HG03064 (cell line): ENCODE measurements at regions not wholly inside any gene's neighbourhood (a gene's known extent, or its start where the extent isn't known, plus 50 kb on each side); places are given as distances from the start of the nearest gene placed in this dataset.
"Not testable (repeated sequence)": the region's sequence is repeated elsewhere in the genome, so short reads cannot be mapped to it uniquely, and the experiment has no call there.

Experiments
- ATAC-seq: cut with Tn5 transposase; IDR thresholded peaks from one replicate; pipeline ENCODE4 v1.9.1; 2021; ENCODE audit warnings: low read depth; ENCODE audit not compliant: unreplicated experiment

DNA sequence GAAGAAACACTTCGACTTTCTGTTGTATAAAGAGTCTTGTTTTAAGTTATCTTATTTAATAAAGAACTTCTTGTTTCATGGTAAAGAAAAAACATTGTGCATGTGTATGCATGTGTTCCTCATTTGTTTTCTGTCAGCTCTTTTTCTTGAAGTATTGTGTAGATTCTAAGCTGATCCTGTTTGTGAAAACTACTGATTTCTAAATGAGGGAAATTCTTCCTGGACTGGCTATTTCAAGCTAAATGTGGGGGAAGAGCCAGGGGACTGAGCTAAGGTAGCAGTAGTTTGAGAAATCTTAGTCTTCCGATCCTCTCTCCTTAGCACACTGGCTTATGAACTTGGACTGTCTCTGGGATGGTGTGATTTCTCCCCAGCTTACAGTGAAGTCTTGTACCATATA, 56.4 kb upstream of the RBMS1 start:
- no peak for ATAC-seq

GRCh38 chr2:160551259-160551658, 57.7 kb upstream of the RBMS1 start:
- no peak for ATAC-seq

DNA sequence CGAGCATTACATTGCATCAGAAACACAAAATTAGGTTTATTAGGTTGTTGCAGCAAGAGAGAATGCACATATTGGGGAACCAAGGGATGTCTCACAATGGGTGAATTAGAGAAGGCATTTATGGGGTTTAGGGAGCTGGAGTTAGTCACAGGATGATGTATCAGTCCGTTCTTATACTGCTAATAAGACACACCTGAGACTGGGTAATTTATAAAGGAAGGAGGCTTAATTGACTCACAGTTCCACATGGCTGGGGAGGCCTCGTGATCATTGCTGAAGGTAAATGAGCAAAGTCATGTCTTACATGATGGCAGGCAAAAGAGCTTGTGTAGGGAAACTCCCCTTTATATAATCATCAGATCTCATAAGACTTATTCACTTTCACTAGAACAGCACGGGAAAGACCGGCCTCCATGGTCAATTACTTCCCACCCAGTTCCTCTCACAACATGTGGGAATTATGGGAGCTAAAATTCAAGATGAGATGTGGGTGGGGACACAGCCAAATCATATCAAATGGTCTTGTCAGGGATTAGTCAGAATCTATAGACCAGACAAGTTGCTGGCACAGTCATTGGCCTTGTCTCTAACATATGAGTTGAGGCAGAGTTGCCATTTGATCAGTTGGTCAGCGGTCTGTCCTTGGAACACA, 61.9 kb upstream of the RBMS1 start:
- no peak for ATAC-seq

DNA sequence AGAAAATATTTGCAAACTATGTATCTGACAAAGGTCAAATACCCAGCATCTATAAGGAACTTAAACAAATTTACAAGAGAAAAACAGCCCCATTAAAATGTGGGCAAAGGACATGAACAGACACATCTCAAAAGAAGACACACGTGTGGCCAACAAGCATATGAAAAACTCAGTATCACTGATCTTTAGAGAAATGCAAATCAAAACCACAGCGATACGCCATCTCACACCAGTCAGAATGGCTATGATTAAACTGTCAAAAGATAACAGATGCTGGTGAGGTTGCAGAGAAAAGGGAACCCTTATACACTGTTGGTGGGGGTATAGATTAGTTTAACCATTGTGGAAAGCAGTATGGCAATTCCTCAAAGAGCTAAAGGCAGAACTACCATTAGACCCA, 64.3 kb upstream of the RBMS1 start:
- ATAC-seq, result no peak

- no peak for ATAC-seq
Measured at GRCh38 chr2:160558531-160558930, 64.9 kb upstream of the RBMS1 start.

- ATAC-seq, result no peak
Measured at GRCh38 chr2:160561551-160562295, 68.1 kb upstream of the RBMS1 start.

GRCh38 chr2:160562730-160563129, 69.1 kb upstream of the RBMS1 start:
- ATAC-seq, result no peak

DNA sequence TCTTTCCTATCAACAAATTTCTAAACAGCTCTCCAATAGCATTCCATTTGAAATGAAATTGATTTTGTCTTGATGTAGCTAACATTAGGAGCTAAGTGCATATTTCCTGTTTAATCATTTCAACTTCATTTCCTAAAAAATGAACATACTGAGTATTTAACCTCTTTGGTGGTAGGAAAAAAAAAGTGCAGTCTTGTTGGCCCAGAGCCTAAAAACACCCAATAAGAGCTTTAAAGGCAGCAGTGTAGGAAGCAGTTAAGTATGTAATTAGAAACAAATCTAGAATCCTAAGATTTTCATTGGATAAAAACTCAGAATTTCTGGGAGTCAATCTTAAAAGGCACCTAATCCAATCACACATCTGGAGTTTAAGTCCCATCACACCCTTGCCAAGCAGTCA, 71.0 kb upstream of the RBMS1 start:
- ATAC-seq, result no peak

DNA sequence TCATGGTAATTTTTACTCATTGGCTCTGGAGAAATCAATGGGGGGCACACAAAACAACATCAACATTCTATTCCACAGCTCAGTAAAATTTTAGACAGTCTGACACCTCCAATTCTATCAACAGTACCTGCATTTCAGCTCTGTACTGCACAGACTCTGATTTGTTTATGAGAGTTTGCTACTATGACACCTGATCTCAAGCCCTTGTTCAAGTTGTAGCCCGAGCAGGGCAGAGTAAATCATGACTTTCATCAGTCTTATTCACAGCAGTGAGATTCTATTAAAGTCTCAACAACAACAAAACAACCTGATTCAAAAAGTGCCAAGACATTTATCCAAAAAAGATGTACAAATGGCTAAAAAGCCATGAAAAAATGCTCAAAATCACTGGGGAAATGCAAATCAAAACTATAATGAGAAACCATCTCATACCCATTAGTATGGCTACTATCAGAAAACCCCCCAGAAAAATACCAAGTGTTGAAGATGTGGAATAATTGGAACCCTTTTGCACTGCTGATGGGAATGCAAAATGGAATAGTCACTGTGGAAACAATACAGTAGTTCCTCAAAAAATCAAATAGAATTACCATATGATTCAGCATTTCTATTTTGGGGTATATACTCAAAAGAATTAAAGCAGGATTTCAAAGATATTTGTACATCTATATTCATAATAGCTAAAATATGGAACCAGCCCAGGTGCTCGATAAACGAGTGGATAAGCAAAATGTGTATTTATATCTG, 71.7 kb upstream of the RBMS1 start:
- no peak for ATAC-seq

GRCh38 chr2:160566717-160567116, 73.1 kb upstream of the RBMS1 start:
- no peak for ATAC-seq

DNA sequence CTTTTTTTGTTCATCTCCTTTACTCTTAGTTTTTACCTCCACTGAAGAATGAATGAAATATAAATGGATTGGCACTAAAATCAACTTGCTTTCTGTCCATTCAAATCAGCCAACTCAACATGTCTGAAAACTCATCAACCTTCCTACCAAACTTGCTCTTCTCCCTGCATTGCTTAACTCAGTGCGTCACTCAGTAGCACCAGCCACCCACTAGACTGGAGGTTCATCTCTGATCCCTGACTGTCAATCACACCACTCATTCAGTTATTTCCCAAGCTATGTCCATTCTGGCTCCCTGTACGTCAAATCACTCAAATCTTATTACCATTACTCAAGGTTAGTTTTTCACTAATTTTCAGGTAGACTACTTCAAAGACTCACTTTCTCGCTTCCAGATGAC, 75.2 kb upstream of the RBMS1 start:
- ATAC-seq, result no peak

- no peak for ATAC-seq
Measured at GRCh38 chr2:160570376-160570775, 76.8 kb upstream of the RBMS1 start.

DNA sequence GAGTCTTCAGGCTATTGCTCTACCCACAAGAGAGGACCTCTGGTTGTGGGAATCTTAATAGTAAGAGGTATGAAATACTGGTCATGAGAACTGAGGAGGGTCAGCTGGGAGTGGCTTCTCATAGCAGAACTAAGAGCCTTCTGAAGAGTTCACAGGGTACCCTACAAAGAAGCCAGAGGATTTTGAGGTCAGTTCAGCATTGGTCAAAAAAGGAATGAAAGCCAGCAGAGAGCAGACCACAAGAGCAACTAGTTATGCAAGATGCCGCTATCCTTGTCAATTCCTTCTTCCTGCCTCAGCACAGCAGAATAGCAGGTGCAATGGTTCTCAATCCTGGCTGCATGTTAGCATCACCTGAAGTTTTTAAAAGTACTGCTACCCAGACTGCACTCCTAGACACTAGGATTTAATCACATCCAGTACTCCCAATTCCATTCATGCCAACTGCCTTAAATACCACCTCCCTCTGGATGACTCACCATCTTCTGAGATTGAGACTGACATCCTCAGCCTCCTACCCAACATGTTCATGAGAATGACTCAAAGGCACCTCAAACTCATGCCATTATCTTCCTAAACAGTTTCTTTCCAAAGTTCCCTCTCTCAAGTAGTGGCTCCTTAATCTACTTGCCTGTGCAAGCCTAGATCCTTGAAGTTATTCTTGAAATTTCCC, 81.0 kb upstream of the RBMS1 start:
- no peak for ATAC-seq

DNA sequence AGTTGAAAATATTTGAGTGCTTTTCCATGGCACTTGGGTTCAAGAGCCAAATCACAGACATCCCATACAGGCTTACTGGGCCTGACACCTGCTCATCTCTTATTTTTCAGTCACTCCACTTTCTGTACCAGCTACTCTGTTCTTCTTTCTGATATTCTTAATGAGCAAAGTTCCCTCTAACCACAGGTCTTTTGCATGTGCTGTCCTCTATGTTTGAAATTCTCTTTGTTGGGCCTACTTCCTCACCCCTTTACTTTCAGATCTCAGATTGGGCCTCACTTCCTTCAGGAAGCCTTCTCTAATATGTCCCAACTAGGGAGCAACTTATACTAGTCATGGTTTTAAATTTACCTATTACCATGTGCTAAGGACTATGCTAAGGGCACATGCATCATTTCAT, 81.8 kb upstream of the RBMS1 start:
- ATAC-seq, result no peak

GRCh38 chr2:160576054-160576499, 82.5 kb upstream of the RBMS1 start:
- ATAC-seq, result no peak

DNA sequence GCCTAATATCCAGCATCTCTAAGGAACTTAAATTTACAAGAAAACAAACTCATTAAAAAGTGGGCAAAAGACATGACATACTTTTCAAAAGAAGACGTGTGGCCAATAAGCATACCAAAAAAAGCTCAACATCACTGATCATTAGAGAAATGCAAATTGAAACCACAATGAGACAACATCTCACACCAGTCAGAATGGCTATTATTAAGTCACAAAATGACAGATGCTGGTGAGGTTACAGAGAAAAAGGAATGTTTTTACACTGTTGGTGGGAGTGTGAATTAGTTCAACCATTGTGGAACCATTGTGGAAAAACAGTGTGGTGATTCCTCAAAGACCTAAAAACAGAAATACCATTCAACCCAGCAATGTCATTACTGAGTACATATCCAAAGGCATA, 83.5 kb upstream of the RBMS1 start:
- ATAC-seq, result not testable (repeated sequence)

DNA sequence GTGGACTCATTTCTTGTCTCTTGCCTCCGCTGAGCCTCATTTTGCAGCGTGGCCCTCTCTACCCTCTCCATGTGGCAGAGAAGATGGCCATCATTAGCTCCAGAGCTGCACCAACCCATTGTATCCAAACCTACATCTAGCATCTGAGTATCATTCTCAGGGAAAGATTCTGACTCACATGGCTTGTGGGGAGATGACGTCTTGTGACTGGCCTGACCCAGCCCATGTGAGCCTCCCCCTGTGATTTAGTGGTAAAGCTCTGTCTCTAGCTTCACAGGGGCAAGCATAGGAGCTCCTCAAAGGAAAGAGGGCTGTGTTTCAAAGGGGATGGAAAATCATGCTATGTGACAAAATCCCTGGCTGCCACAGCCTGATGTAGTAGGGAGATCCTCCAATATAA, 87.4 kb upstream of the RBMS1 start:
- no peak for ATAC-seq

DNA sequence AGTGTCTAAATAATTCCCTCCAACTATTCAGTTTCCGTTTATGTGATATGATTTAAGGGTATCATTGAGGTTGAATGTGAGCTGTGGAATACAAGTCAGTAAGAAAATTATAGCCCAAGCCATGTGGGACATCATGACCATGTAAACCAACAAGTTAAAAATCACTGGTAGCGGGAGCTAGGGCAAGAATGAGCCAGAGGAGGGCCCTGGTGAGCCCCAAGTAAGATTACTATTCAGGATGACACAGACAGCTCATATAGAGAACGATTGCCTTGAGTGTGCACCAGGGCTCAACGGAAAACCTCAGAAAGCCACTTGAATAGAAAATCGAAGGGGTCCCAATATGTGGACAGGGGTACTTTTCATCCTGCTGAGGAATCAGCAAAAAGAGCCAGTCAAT, 87.8 kb upstream of the RBMS1 start:
- no peak for ATAC-seq

GRCh38 chr2:160582081-160582480, 88.5 kb upstream of the RBMS1 start:
- no peak for ATAC-seq

DNA sequence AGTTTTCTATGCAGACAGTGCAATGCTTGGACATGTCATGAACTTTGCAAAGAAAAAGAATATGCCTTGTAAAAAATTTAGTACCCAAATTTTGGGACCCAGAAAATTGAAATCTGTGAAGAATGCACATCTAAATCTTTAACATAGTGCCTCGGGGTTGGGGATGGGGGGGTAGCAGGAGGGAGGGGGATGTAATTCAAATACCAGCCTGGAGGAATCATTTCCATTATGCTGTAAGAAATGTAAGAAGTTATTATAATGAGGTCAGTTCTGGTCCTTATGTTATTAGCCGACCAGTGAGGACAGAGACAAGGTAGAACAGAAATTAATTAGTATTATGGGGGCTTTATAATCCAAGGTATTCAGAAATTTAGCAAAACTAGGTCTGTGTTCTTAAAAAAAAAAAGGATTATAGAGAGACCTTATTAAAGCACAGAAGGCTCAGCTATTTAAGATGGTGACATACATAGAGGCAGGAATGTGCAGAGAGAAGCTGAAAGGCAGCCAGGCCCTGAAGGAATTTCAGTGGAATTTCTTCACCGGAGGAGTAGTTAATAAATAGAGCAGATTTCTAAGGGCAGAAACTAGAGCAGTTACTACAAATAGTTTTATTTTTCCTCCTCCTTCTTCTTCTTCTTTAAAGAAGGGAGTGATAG, 89.0 kb upstream of the RBMS1 start:
- ATAC-seq, result no peak

- ATAC-seq, result no peak
Measured at GRCh38 chr2:160583146-160583535, 89.5 kb upstream of the RBMS1 start.
